Esophagus squamous epithelium (tissue), 4 donors: ENCODE measurements at regions not wholly inside any gene's neighbourhood (a gene's known extent, or its start where the extent isn't known, plus 50 kb on each side); places are given as distances from the start of the nearest gene placed in this dataset.

Experiments used
- CTCF ChIP-seq, 6 experiments: fragments of 450-650 bp in 4 of 6; fragments of 200-600 bp in 2 of 6; sonication (generic) in 2 of 6; IDR thresholded peaks; one replicate each; pipeline ENCODE4 v1.5.1; 2016 to 2019; ENCODE audit warnings: antibody characterized with exemption in 6 of 6, mild to moderate bottlenecking in 4 of 6, moderate library complexity in 4 of 6
- POLR2A ChIP-seq, 4 donors: fragments of 450-650 bp; IDR thresholded peaks; one replicate each; pipeline ENCODE4 v1.6.1; 2017; ENCODE audit warnings: antibody characterized with exemption in 4 of 4, mild to moderate bottlenecking in 4 of 4, moderate library complexity in 3 of 4

GRCh38 chr11:10984742-10985141 is 126.9 kb upstream of the ZBED5 start:
- TF ChIP-seq POLR2A (IDR thresholded peaks at IDR 0.05) (no peak), CTCF (IDR thresholded peaks at IDR 0.05) (no peak)
